Effector memory CD8-positive, alpha-beta T cell (primary cell): ENCODE measurements at regions not wholly inside any gene's neighbourhood (a gene's known extent, or its start where the extent isn't known, plus 50 kb on each side); places are given as distances from the start of the nearest gene placed in this dataset.

Experiments
- ATAC-seq: fragments of 150-1000 bp; cut with Tn5 transposase; replicated peaks from 2 replicates; pipeline ENCODE4 v1.10.0; 2021; ENCODE audit warnings: mild to moderate bottlenecking, moderate library complexity
- DNase-seq, 3 experiments: peaks; one replicate each; pipeline ENCODE4 v3.0.0; 2021
- H3K27ac Mint-ChIP-seq, 2 donors: one replicate each; pipeline ENCODE4 v1.8.0; 2022; ENCODE audit warnings: mild to moderate bottlenecking in 2 of 2, mixed read lengths in 2 of 2, moderate library complexity in 2 of 2
- H3K27me3 Mint-ChIP-seq, 2 donors: one replicate each; pipeline ENCODE4 v1.8.0; 2022; ENCODE audit warnings: mixed read lengths in 2 of 2
- H3K36me3 Mint-ChIP-seq: one replicate; pipeline ENCODE4 v1.8.0; 2022; ENCODE audit warnings: mild to moderate bottlenecking, moderate library complexity, mixed read lengths; ENCODE audit not compliant: insufficient read depth
- H3K4me1 Mint-ChIP-seq, 2 donors: one replicate each; pipeline ENCODE4 v1.8.0; 2022; ENCODE audit warnings: low read depth in 2 of 2, mixed read lengths in 2 of 2
- H3K4me3 Mint-ChIP-seq, 2 donors: one replicate each; pipeline ENCODE4 v1.8.0; 2022; ENCODE audit warnings: mild to moderate bottlenecking in 2 of 2, mixed read lengths in 2 of 2, moderate library complexity in 2 of 2
- H3K9me3 Mint-ChIP-seq, 2 donors: one replicate each; pipeline ENCODE4 v1.8.0; 2022; ENCODE audit warnings: mixed read lengths in 2 of 2

- H3K4me3 Mint-ChIP-seq: no peak overlapping the region
These were observed 131.0 kb upstream of the COPS8 start for GRCh38 chr2:236954641-236955040.

GRCh38 chr2:236955521-236956030 is 130.1 kb upstream of the COPS8 start:
- peaks cover 2% of the 10 kb centered on the region for H3K36me3 Mint-ChIP-seq
- no peak overlapping the region for H3K27ac Mint-ChIP-seq
- no peaks in the 10 kb centered on the region for H3K4me1 Mint-ChIP-seq
- no peak overlapping the region for H3K4me3 Mint-ChIP-seq
- peaks cover 0 to 9% of the 10 kb centered on the region in 2 donors for H3K9me3 Mint-ChIP-seq
- no peak for DNase-seq
- H3K27me3 Mint-ChIP-seq: peaks cover 36 to 68% of the 10 kb centered on the region in 2 donors
- no peak for ATAC-seq

More at GRCh38 chr2:236954641-236955040, 131.0 kb upstream of the COPS8 start:
- Mint-ChIP-seq H3K9me3 (peaks cover 0 to 9% of the 10 kb centered on the region in 2 donors), H3K36me3 (peaks cover under 1% of the 10 kb centered on the region), H3K4me1 (no peaks in the 10 kb centered on the region), H3K27ac (no peak overlapping the region), H3K27me3 (peaks cover 32 to 58% of the 10 kb centered on the region in 2 donors)
- ATAC-seq (no peak), DNase-seq (no peak)

GRCh38 chr2:236956031-236956618 is 129.6 kb upstream of the COPS8 start:
- Mint-ChIP-seq H3K4me3 (no peak overlapping the region), H3K27me3 (peaks cover 36 to 68% of the 10 kb centered on the region in 2 donors), H3K27ac (no peak overlapping the region), H3K9me3 (peaks cover 0 to 9% of the 10 kb centered on the region in 2 donors), H3K36me3 (peaks cover 2% of the 10 kb centered on the region), H3K4me1 (no peaks in the 10 kb centered on the region)
- DNase-seq: no peak
- ATAC-seq: peak; percentile 35

- ATAC-seq: no peak
- Mint-ChIP-seq H3K4me1 (no peaks in the 10 kb centered on the region), H3K4me3 (no peak overlapping the region), H3K36me3 (peaks cover 2% of the 10 kb centered on the region), H3K27ac (no peak overlapping the region), H3K9me3 (peaks cover 0 to 6% of the 10 kb centered on the region in 2 donors), H3K27me3 (peaks cover 36 to 65% of the 10 kb centered on the region in 2 donors)
- DNase-seq: no peak
These were observed 129.0 kb upstream of the COPS8 start for GRCh38 chr2:236956641-236957040.

GRCh38 chr2:236959036-236959435 is 126.7 kb upstream of the COPS8 start:
- Mint-ChIP-seq H3K4me3 (no peak overlapping the region), H3K36me3 (peaks cover 2% of the 10 kb centered on the region)

GRCh38 chr2:236959876-236960275 is 125.8 kb upstream of the COPS8 start:
- Mint-ChIP-seq H3K4me3 (no peak overlapping the region), H3K9me3 (no peaks in the 10 kb centered on the region), H3K27ac (no peak overlapping the region), H3K36me3 (peaks cover 2% of the 10 kb centered on the region), H3K27me3 (peaks cover 29 to 46% of the 10 kb centered on the region in 2 donors), H3K4me1 (no peaks in the 10 kb centered on the region)
- no peak for ATAC-seq
- no peak for DNase-seq

More at GRCh38 chr2:236959036-236959435, 126.7 kb upstream of the COPS8 start:
- Mint-ChIP-seq H3K4me1 (no peaks in the 10 kb centered on the region), H3K27me3 (peaks cover 36 to 52% of the 10 kb centered on the region in 2 donors), H3K27ac (no peak overlapping the region), H3K9me3 (no peaks in the 10 kb centered on the region)
- no peak for DNase-seq
- ATAC-seq: no peak

- peaks cover 23 to 40% of the 10 kb centered on the region in 2 donors for H3K27me3 Mint-ChIP-seq
- DNase-seq: no peak
- no peak overlapping the region for H3K27ac Mint-ChIP-seq
- ATAC-seq: no peak
- H3K4me3 Mint-ChIP-seq: no peak overlapping the region
- H3K4me1 Mint-ChIP-seq: no peaks in the 10 kb centered on the region
- H3K36me3 Mint-ChIP-seq: peaks cover 2% of the 10 kb centered on the region
- H3K9me3 Mint-ChIP-seq: no peaks in the 10 kb centered on the region
These were observed 125.2 kb upstream of the COPS8 start for GRCh38 chr2:236960531-236960930.

- Mint-ChIP-seq H3K27me3 (peaks cover 10 to 22% of the 10 kb centered on the region in 2 donors), H3K9me3 (no peaks in the 10 kb centered on the region), H3K36me3 (peaks cover 5% of the 10 kb centered on the region), H3K27ac (no peak overlapping the region), H3K4me3 (no peak overlapping the region), H3K4me1 (peaks cover 9% of the 10 kb centered on the region in 2 donors)
- no peak for DNase-seq
- no peak for ATAC-seq
These were observed 122.9 kb upstream of the COPS8 start for GRCh38 chr2:236962816-236963215.

GRCh38 chr2:236963631-236964182 is 122.0 kb upstream of the COPS8 start:
- peaks cover 7% of the 10 kb centered on the region for H3K36me3 Mint-ChIP-seq
- peaks cover 13 to 14% of the 10 kb centered on the region in 2 donors for H3K4me1 Mint-ChIP-seq
- no peak overlapping the region for H3K4me3 Mint-ChIP-seq
- DNase-seq (no peak), ATAC-seq (no peak)
- H3K27me3 Mint-ChIP-seq: peaks cover 10 to 22% of the 10 kb centered on the region in 2 donors
- H3K27ac Mint-ChIP-seq: peak overlapping the region in 1 of 2 donors; percentile 28
- no peaks in the 10 kb centered on the region for H3K9me3 Mint-ChIP-seq

- Mint-ChIP-seq H3K27me3 (peaks cover 11 to 22% of the 10 kb centered on the region in 2 donors), H3K27ac (peak overlapping the region in 1 of 2 donors; percentile 28), H3K4me1 (peaks cover 15 to 17% of the 10 kb centered on the region in 2 donors), H3K4me3 (no peak overlapping the region), H3K36me3 (peaks cover 7% of the 10 kb centered on the region), H3K9me3 (no peaks in the 10 kb centered on the region)
- ATAC-seq (no peak), DNase-seq (no peak)
These were observed 121.4 kb upstream of the COPS8 start for GRCh38 chr2:236964291-236964690.

GRCh38 chr2:236965021-236965840 is 120.5 kb upstream of the COPS8 start:
- peak overlapping the region in 1 of 2 donors; percentile 16 for H3K27ac Mint-ChIP-seq
- H3K4me3 Mint-ChIP-seq: no peak overlapping the region
- no peak for ATAC-seq
- H3K36me3 Mint-ChIP-seq: peaks cover 10% of the 10 kb centered on the region
- DNase-seq: no peak
- no peaks in the 10 kb centered on the region for H3K9me3 Mint-ChIP-seq
- peaks cover 24 to 26% of the 10 kb centered on the region in 2 donors for H3K4me1 Mint-ChIP-seq
- peaks cover 11 to 22% of the 10 kb centered on the region in 2 donors for H3K27me3 Mint-ChIP-seq

- Mint-ChIP-seq H3K36me3 (peaks cover 12% of the 10 kb centered on the region), H3K27ac (no peak overlapping the region), H3K27me3 (peaks cover 10 to 19% of the 10 kb centered on the region in 2 donors), H3K9me3 (no peaks in the 10 kb centered on the region), H3K4me3 (no peak overlapping the region), H3K4me1 (peaks cover 26 to 31% of the 10 kb centered on the region in 2 donors)
- DNase-seq (no peak), ATAC-seq (no peak)
These were observed 119.9 kb upstream of the COPS8 start for GRCh38 chr2:236965841-236966096.

GRCh38 chr2:236967499-236967783 is 118.2 kb upstream of the COPS8 start:
- H3K9me3 Mint-ChIP-seq: no peaks in the 10 kb centered on the region
- peak overlapping the region; percentile 71 to 95 for H3K27ac Mint-ChIP-seq
- H3K27me3 Mint-ChIP-seq: peaks cover 10 to 21% of the 10 kb centered on the region in 2 donors
- peaks cover 26 to 33% of the 10 kb centered on the region in 2 donors for H3K4me1 Mint-ChIP-seq
- no peak for ATAC-seq
- peak overlapping the region in 1 of 2 donors; percentile 48 for H3K4me3 Mint-ChIP-seq
- no peak for DNase-seq
- peaks cover 12% of the 10 kb centered on the region for H3K36me3 Mint-ChIP-seq
